ENCODE measurements at regions not wholly inside any gene's neighbourhood (a gene's known extent, or its start where the extent isn't known, plus 50 kb on each side); places are given as distances from the start of the nearest gene placed in this dataset.

DNA sequence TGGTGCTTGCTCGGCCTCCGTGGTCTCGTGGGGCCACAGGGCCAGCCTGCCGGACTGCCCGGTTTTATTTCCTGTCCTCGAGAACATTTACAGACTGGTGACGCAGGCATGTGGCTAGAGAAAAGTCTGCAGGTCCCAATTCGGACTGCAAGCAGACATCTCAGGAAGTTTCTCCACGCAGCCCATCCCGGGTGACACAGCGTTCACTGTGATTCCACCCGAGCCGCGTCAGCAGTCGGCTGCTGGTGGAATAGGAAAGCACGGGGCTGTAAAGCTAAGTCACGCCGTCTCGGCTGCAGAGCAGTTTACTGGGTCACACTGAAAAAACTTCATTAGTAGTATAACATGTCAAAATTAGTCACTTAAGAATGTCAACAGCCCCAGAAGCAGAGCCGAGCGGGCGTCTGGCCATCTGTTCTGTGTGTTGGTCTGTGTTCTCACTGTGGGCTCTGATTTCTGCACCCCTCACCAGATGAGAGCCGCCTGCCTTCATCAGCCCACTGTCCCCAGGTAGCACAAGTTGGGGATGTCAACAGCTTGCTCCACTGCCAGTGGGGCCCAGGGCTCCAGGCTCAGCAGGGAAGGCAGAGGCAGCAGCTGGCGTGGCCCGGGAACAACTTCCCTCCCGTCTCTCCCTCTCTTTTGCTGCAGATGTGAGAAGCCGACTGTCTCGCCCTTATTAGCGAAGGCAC lies 363.7 kb downstream of the IRX2 start:
- no peak for ATAC-seq
- no peaks in the 10 kb centered on the region for H3K4me1 ChIP-seq (ENCODE audit: low read depth)
- intact Hi-C loops (cut with DNase I, micrococcal nuclease) = no loop called here

GRCh38 chr5:2387250-2387633 lies 364.2 kb downstream of the IRX2 start:
- Histone ChIP-seq H3K36me3 (ENCODE audit: low read depth) (no peaks in the 10 kb centered on the region), H3K9me3 (no peaks in the 10 kb centered on the region), H3K4me3 (no peak overlapping the region), H3K4me1 (ENCODE audit: low read depth) (no peaks in the 10 kb centered on the region)
- no peak for DNase-seq
- ATAC-seq = no peak
- intact Hi-C loops (cut with DNase I, micrococcal nuclease) = no loop called here
- TF ChIP-seq, protein P1, sequence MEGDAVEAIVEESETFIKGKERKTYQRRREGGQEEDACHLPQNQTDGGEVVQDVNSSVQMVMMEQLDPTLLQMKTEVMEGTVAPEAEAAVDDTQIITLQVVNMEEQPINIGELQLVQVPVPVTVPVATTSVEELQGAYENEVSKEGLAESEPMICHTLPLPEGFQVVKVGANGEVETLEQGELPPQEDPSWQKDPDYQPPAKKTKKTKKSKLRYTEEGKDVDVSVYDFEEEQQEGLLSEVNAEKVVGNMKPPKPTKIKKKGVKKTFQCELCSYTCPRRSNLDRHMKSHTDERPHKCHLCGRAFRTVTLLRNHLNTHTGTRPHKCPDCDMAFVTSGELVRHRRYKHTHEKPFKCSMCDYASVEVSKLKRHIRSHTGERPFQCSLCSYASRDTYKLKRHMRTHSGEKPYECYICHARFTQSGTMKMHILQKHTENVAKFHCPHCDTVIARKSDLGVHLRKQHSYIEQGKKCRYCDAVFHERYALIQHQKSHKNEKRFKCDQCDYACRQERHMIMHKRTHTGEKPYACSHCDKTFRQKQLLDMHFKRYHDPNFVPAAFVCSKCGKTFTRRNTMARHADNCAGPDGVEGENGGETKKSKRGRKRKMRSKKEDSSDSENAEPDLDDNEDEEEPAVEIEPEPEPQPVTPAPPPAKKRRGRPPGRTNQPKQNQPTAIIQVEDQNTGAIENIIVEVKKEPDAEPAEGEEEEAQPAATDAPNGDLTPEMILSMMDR (IDR thresholded peaks at IDR 0.05) = no peak

More for the DNA sequence above, 363.7 kb downstream of the IRX2 start:
- H3K4me3 ChIP-seq = no peak overlapping the region
- no peak for DNase-seq
- no peaks in the 10 kb centered on the region for H3K36me3 ChIP-seq (ENCODE audit: low read depth)
- TF ChIP-seq, protein P1 (IDR thresholded peaks at IDR 0.05) = no peak
- no peaks in the 10 kb centered on the region for H3K9me3 ChIP-seq

- TF ChIP-seq, protein P1 (IDR thresholded peaks at IDR 0.05) = no peak
- H3K9me3 ChIP-seq = no peaks in the 10 kb centered on the region
- intact Hi-C loops (cut with DNase I, micrococcal nuclease) = no loop called here
- no peak for ATAC-seq
- H3K4me3 ChIP-seq = no peak overlapping the region
- no peaks in the 10 kb centered on the region for H3K36me3 ChIP-seq (ENCODE audit: low read depth)
- H3K4me1 ChIP-seq (ENCODE audit: low read depth) = no peaks in the 10 kb centered on the region
- DNase-seq = no peak
Measured at GRCh38 chr5:2385818-2386217, 365.7 kb downstream of the IRX2 start.

- no peaks in the 10 kb centered on the region for H3K9me3 ChIP-seq
- H3K36me3 ChIP-seq (ENCODE audit: low read depth) = no peaks in the 10 kb centered on the region
- intact Hi-C loops (cut with DNase I, micrococcal nuclease) = no loop called here
- no peak for ATAC-seq
- H3K4me3 ChIP-seq = no peak overlapping the region
- TF ChIP-seq, protein P1 (IDR thresholded peaks at IDR 0.05) = no peak
- no peaks in the 10 kb centered on the region for H3K4me1 ChIP-seq (ENCODE audit: low read depth)
- no peak for DNase-seq
Measured at GRCh38 chr5:2383698-2384065, 367.8 kb downstream of the IRX2 start.

GRCh38 chr5:2382776-2383697 lies 368.4 kb downstream of the IRX2 start:
- Histone ChIP-seq H3K4me1 (ENCODE audit: low read depth) (no peaks in the 10 kb centered on the region), H3K9me3 (no peaks in the 10 kb centered on the region), H3K36me3 (ENCODE audit: low read depth) (no peaks in the 10 kb centered on the region), H3K4me3 (no peak overlapping the region)
- DNase-seq = no peak
- TF ChIP-seq, protein P1 (IDR thresholded peaks at IDR 0.05) = no peak
- intact Hi-C loops (cut with DNase I, micrococcal nuclease) = no loop called here
- ATAC-seq = no peak

All from mucosa of descending colon (tissue), 3 donors.